ENCODE measurements at regions not wholly inside any gene's neighbourhood (a gene's known extent, or its start where the extent isn't known, plus 50 kb on each side); places are given as distances from the start of the nearest gene placed in this dataset.

DNA sequence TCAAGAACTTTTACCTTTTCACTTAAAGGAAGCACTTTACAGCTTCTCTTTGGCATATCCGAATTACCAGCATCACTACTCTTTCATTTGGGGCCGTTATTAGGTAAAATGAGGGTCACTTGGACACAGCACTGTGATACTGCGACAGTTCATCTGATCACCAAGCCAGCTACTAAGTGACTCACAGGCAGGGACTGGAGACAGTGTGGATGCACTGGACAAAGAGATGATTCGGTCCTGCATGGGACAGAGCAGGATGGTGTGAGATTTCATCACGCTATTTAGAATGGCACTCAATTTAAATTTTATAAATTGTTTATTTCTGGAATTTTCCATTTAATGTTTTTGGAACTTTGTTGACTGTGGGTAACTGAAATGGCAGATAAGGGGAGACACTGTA is 166.9 kb upstream of the IL12A start:
- H3K27me3 ChIP-seq: no peaks in the 10 kb centered on the region
- ATAC-seq (ENCODE audit: low FRiP score in 2 of 2) (no peak), DNase-seq (no peak)
- H3K36me3 ChIP-seq: no peaks in the 10 kb centered on the region
- H3K27ac ChIP-seq: no peak overlapping the region
- 88 to 90% methylated on average over 5 of the region's 5 CpGs for WGBS, 2 donors
- H3K4me3 ChIP-seq: no peak overlapping the region
- H3K4me1 ChIP-seq: peaks cover 4 to 10% (median 5%) of the 10 kb centered on the region in 4 donors
- TF ChIP-seq, protein P1, sequence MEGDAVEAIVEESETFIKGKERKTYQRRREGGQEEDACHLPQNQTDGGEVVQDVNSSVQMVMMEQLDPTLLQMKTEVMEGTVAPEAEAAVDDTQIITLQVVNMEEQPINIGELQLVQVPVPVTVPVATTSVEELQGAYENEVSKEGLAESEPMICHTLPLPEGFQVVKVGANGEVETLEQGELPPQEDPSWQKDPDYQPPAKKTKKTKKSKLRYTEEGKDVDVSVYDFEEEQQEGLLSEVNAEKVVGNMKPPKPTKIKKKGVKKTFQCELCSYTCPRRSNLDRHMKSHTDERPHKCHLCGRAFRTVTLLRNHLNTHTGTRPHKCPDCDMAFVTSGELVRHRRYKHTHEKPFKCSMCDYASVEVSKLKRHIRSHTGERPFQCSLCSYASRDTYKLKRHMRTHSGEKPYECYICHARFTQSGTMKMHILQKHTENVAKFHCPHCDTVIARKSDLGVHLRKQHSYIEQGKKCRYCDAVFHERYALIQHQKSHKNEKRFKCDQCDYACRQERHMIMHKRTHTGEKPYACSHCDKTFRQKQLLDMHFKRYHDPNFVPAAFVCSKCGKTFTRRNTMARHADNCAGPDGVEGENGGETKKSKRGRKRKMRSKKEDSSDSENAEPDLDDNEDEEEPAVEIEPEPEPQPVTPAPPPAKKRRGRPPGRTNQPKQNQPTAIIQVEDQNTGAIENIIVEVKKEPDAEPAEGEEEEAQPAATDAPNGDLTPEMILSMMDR (IDR thresholded peaks at IDR 0.05): no peak
- TF ChIP-seq EP300 (IDR thresholded peaks at IDR 0.05) (no peak), POLR2A (IDR thresholded peaks at IDR 0.05) (no peak), POLR2AphosphoS5 (IDR thresholded peaks at IDR 0.05) (no peak)
- no peaks in the 10 kb centered on the region for H3K9me3 ChIP-seq

DNA sequence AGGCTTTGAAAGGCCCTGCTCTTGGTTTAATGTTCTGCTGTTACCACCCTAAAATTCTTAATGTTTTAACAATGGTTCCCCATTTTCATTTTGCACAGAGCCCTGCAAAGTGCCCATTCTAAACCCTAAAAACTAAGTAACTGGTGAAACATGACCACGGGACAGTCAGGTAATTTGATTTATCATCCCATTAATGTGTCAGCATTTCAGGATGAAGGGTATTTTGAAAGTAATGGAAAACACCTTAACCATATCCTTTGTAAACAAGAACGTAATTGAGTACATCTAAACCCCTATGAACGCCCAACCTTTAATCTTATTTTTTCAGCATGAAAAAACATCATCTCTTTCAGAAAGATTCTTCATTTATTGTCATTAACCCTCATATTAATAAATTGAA is 164.9 kb upstream of the IL12A start:
- ATAC-seq (ENCODE audit: low FRiP score in 2 of 2) (no peak), DNase-seq (no peak)
- no peaks in the 10 kb centered on the region for H3K36me3 ChIP-seq
- no peaks in the 10 kb centered on the region for H3K27me3 ChIP-seq
- no peak overlapping the region for H3K4me3 ChIP-seq
- H3K4me1 ChIP-seq: peaks cover 7 to 13% (median 8%) of the 10 kb centered on the region in 4 donors
- no peak overlapping the region for H3K27ac ChIP-seq
- WGBS, 2 donors: 82 to 87% methylated on average over 3 of the region's 3 CpGs
- no peaks in the 10 kb centered on the region for H3K9me3 ChIP-seq
- TF ChIP-seq EP300 (IDR thresholded peaks at IDR 0.05): no peak
- no peak for TF ChIP-seq POLR2A (IDR thresholded peaks at IDR 0.05)
- TF ChIP-seq, protein P1 (IDR thresholded peaks at IDR 0.05): no peak
- TF ChIP-seq POLR2AphosphoS5 (IDR thresholded peaks at IDR 0.05): no peak

DNA sequence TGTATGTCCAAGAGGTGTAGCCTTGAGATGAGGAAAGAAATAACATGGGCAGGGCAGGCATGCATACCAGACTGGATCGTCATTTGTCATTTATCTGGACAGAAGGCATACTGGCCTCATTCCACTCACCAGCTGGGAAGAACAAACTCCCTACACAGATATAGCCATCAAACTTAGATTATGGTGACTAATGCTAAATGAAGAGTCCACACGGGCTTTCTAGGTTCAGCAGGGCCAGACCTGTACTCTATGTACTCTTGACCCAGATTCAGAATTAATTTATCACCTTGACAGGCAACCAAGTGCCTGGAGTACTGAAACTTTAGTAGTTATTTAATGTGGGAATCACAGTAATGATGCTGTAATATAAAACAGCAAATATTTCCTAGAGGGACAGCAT is 164.3 kb upstream of the IL12A start:
- Histone ChIP-seq H3K27me3 (no peaks in the 10 kb centered on the region), H3K4me3 (no peak overlapping the region), H3K27ac (no peak overlapping the region), H3K4me1 (peaks cover 13 to 18% (median 14%) of the 10 kb centered on the region in 4 donors), H3K36me3 (no peaks in the 10 kb centered on the region), H3K9me3 (no peaks in the 10 kb centered on the region)
- TF ChIP-seq POLR2A (IDR thresholded peaks at IDR 0.05): no peak
- TF ChIP-seq EP300 (IDR thresholded peaks at IDR 0.05): no peak
- peak in 1 of 2 donors; percentile 56 for TF ChIP-seq POLR2AphosphoS5 (IDR thresholded peaks at IDR 0.05)
- TF ChIP-seq, protein P1 (IDR thresholded peaks at IDR 0.05): no peak
- WGBS, 2 donors: 36% methylated on average over 2 of the region's 2 CpGs
- ATAC-seq (ENCODE audit: low FRiP score in 2 of 2) (peak; percentile 81 to 88), DNase-seq (no peak)

DNA sequence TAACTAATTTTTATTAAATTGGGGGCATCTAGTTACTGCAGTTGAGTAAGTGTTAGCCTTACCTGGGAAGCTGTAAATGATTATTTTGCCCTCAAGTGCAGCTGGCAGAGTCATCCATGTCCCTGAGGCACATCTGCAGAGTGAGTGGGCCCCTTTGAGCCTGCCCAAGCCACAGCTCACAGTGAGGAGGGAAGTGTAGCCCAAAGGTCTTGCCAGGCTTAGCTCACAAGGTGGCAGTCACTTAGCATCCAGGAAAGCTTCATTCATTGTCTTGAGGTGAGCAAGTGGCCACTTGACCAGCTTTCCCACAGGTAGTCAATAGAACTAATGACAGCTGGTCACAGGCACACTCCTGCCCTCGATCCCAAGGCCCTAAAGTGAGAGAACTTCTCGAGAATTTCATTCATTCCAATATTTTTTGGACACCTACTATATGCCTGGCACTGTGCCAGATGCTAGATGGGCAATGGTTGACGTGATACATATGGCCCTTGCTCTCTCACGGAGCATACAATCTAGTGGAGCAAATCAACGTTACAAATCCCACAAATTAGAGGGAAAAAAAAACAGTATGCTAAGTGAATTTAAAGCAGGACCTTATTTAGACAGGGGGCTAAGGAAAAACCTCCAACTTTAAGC is 163.3 kb upstream of the IL12A start:
- 59 to 62% methylated on average over 5 of the region's 5 CpGs for WGBS, 2 donors
- no peaks in the 10 kb centered on the region for H3K36me3 ChIP-seq

More for the DNA sequence above, 163.3 kb upstream of the IL12A start:
- H3K9me3 ChIP-seq: no peaks in the 10 kb centered on the region
- H3K4me3 ChIP-seq: no peak overlapping the region
- no peak overlapping the region for H3K27ac ChIP-seq
- DNase-seq (no peak), ATAC-seq (ENCODE audit: low FRiP score in 2 of 2) (no peak)
- H3K4me1 ChIP-seq: peaks cover 20 to 28% (median 23%) of the 10 kb centered on the region in 4 donors
- TF ChIP-seq EP300 (IDR thresholded peaks at IDR 0.05): no peak
- TF ChIP-seq POLR2A (IDR thresholded peaks at IDR 0.05): no peak
- TF ChIP-seq POLR2AphosphoS5 (IDR thresholded peaks at IDR 0.05): no peak
- TF ChIP-seq, protein P1 (IDR thresholded peaks at IDR 0.05): no peak
- H3K27me3 ChIP-seq: no peaks in the 10 kb centered on the region
